Fibroblast of peridontal ligament (primary cell): ENCODE measurements at regions not wholly inside any gene's neighbourhood (a gene's known extent, or its start where the extent isn't known, plus 50 kb on each side); places are given as distances from the start of the nearest gene placed in this dataset.

ENCODE experiments used
- DNase-seq: peaks from one replicate; pipeline ENCODE4 v3.0.0-alpha.2; 2010; ENCODE audit errors: extremely low read depth

- DNase-seq: no peak
These were observed 133.6 kb upstream of the BMP4 start for GRCh38 chr14:54090274-54090673.

- peak; percentile 5 for DNase-seq
These were observed 138.1 kb upstream of the BMP4 start for GRCh38 chr14:54094765-54095164.

- no peak for DNase-seq
These were observed 141.9 kb upstream of the BMP4 start for GRCh38 chr14:54098536-54098935.

GRCh38 chr14:54102051-54102456, 145.4 kb upstream of the BMP4 start:
- DNase-seq: no peak

- DNase-seq: no peak
These were observed 145.9 kb upstream of the BMP4 start for GRCh38 chr14:54102530-54102929.

GRCh38 chr14:54104601-54105145, 148.0 kb upstream of the BMP4 start:
- no peak for DNase-seq

- DNase-seq: no peak
These were observed 148.8 kb upstream of the BMP4 start for GRCh38 chr14:54105406-54105805.

GRCh38 chr14:54105898-54106297, 149.3 kb upstream of the BMP4 start:
- no peak for DNase-seq

- peak; percentile 39 for DNase-seq
These were observed 150.2 kb upstream of the BMP4 start for GRCh38 chr14:54106661-54107377.

GRCh38 chr14:54108481-54109471, 152.2 kb upstream of the BMP4 start:
- DNase-seq: peak; percentile 80

GRCh38 chr14:54109521-54110120, 153.0 kb upstream of the BMP4 start:
- DNase-seq: no peak

- no peak for DNase-seq
These were observed 158.3 kb upstream of the BMP4 start for GRCh38 chr14:54114941-54115340.

- no peak for DNase-seq
These were observed 159.7 kb upstream of the BMP4 start for GRCh38 chr14:54116198-54116885.

GRCh38 chr14:54116972-54117371, 160.3 kb upstream of the BMP4 start:
- DNase-seq: no peak

- DNase-seq: no peak
These were observed 160.8 kb upstream of the BMP4 start for GRCh38 chr14:54117396-54117795.

GRCh38 chr14:54117924-54118323, 161.3 kb upstream of the BMP4 start:
- DNase-seq: no peak

- no peak for DNase-seq
These were observed 163.6 kb upstream of the BMP4 start for GRCh38 chr14:54120260-54120659.

GRCh38 chr14:54121466-54122027, 164.9 kb upstream of the BMP4 start:
- peak; percentile 6 for DNase-seq

- no peak for DNase-seq
These were observed 167.2 kb upstream of the BMP4 start for GRCh38 chr14:54123841-54124240.

GRCh38 chr14:54125109-54125508, 168.5 kb upstream of the BMP4 start:
- no peak for DNase-seq

- DNase-seq: no peak
These were observed 170.3 kb upstream of the BMP4 start for GRCh38 chr14:54126947-54127346.
